BLaER1 (cell line): ENCODE measurements at regions not wholly inside any gene's neighbourhood (a gene's known extent, or its start where the extent isn't known, plus 50 kb on each side); places are given as distances from the start of the nearest gene placed in this dataset.

Experiments used
- H3K27ac ChIP-seq: shearing (Covaris generic); formaldehyde crosslinking; 2 replicates; pipeline ENCODE4 v1.8.1; 2022
- H3K27me3 ChIP-seq: shearing (Covaris generic); formaldehyde crosslinking; 2 replicates; pipeline ENCODE4 v1.8.1; 2022
- H3K36me3 ChIP-seq: shearing (Covaris generic); formaldehyde crosslinking; 2 replicates; pipeline ENCODE4 v1.8.1; 2022
- H3K4me1 ChIP-seq: shearing (Covaris generic); formaldehyde crosslinking; 2 replicates; pipeline ENCODE4 v1.8.1; 2022
- H3K4me2 ChIP-seq: shearing (Covaris generic); formaldehyde crosslinking; 2 replicates; pipeline ENCODE4 v1.8.1; 2022
- H3K4me3 ChIP-seq: shearing (Covaris generic); formaldehyde crosslinking; 2 replicates; pipeline ENCODE4 v1.8.1; 2022
- H3K9ac ChIP-seq: shearing (Covaris generic); formaldehyde crosslinking; 2 replicates; pipeline ENCODE4 v1.8.1; 2022
- H3K9me3 ChIP-seq: shearing (Covaris generic); formaldehyde crosslinking; 2 replicates; pipeline ENCODE4 v1.8.1; 2022
- H4K20me1 ChIP-seq: shearing (Covaris generic); formaldehyde crosslinking; 2 replicates; pipeline ENCODE4 v1.8.1; 2022
- Cebpa-rat ChIP-seq: shearing (Covaris generic); IDR thresholded peaks from 2 replicates; pipeline ENCODE4 v1.8.1; 2022

DNA sequence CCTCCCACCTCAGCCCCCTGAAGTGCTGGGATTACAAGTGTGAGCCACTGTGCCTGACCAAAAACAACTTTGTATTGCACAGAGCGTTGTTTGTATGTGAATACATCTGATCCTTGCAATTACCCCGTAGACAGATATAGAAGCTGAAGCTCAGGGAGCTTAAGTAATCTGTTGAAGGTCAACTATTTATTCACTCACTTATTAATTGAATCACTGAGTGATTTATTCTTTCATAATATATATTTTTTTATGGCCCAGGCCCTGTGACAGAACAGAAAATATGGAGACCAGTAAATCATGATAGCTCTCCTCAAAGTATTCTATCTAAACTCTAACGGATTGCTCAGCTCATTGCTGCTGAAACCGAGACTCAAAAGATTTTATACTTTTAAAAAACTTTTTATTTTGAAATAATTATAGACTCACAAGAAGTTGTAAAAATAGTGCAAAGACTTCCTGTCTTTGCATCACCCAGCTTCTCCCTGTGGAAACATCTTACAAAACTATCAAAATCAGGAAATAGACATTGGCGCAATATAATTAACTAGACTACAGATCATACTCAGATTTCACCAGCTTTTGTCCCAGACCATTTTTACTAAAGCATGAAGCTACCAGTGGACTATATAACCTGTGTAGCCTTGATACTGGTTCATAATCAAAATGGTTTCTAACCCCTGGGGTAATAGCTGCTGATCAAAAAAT lies 466.1 kb downstream of the PDCD6IP start:
- no peak overlapping the region for H3K9ac ChIP-seq

DNA sequence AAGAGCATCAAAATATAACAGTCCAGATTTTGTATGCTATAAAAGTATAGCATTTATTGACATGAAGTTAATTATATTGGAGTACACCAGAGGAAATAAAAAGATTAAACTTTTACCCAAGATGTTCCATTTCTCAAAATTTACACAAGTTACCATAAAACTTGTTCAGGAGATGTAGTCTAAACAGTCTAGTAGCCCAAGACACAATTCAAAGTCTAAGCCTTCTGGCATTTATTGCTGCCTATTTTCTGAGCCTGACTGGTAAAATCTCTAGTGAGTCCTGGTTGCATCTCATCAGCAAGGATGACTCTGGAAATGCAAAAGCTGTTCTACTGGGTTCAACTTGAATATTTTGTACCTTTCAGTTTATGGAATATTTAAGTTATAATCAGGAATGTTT lies 468.7 kb downstream of the PDCD6IP start:
- no peak overlapping the region for H3K27ac ChIP-seq

More for the DNA sequence above, 466.1 kb downstream of the PDCD6IP start:
- no peak for TF ChIP-seq Cebpa-rat
- Histone ChIP-seq H3K4me2 (peak overlapping the region; percentile 57), H4K20me1 (no peaks in the 10 kb centered on the region), H3K27me3 (no peaks in the 10 kb centered on the region), H3K4me1 (peaks cover 62% of the 10 kb centered on the region), H3K9me3 (no peaks in the 10 kb centered on the region), H3K27ac (no peak overlapping the region), H3K36me3 (no peaks in the 10 kb centered on the region), H3K4me3 (no peak overlapping the region)

GRCh38 chr3:34268032-34268709 lies 469.7 kb downstream of the PDCD6IP start:
- H3K4me2 ChIP-seq: peak overlapping the region; percentile 54
- H3K9me3 ChIP-seq: peaks cover 10% of the 10 kb centered on the region; the same call in 1 of the 2 replicates
- peaks cover 37% of the 10 kb centered on the region for H3K4me1 ChIP-seq
- H4K20me1 ChIP-seq: no peaks in the 10 kb centered on the region
- H3K36me3 ChIP-seq: no peaks in the 10 kb centered on the region
- H3K9ac ChIP-seq: no peak overlapping the region
- no peak overlapping the region for H3K27ac ChIP-seq
- TF ChIP-seq Cebpa-rat: no peak
- H3K4me3 ChIP-seq: no peak overlapping the region
- no peaks in the 10 kb centered on the region for H3K27me3 ChIP-seq

More for the DNA sequence above, 468.7 kb downstream of the PDCD6IP start:
- peaks cover 48% of the 10 kb centered on the region for H3K4me1 ChIP-seq
- H3K9me3 ChIP-seq: peaks cover 9% of the 10 kb centered on the region; the same call in 1 of the 2 replicates
- H4K20me1 ChIP-seq: no peaks in the 10 kb centered on the region
- H3K36me3 ChIP-seq: no peaks in the 10 kb centered on the region
- H3K9ac ChIP-seq: no peak overlapping the region
- H3K4me3 ChIP-seq: no peak overlapping the region
- H3K27me3 ChIP-seq: no peaks in the 10 kb centered on the region
- TF ChIP-seq Cebpa-rat: no peak
- H3K4me2 ChIP-seq: peak overlapping the region; percentile 54; the same call in 1 of the 2 replicates

DNA sequence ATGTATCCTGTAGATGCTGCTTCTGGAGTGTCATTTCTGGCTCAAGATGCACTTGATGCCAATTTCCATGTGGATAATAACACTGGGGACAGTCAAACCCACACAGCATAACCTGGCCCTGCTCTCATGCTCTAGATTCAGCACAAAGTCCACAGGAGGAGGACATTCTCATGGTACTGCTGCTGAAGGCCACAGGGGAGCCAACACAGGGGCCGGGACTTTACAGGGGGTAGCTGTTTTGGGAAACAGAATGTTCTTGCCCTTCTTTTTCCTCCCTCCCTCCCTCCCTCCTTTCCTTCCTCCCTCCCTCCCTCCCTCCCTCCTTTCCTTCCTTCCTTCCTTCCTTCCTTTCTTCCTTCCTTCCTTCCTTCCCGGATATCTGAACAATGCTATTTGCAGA lies 477.4 kb downstream of the PDCD6IP start:
- TF ChIP-seq Cebpa-rat: no peak
- Histone ChIP-seq H3K9ac (no peak overlapping the region), H3K36me3 (no peaks in the 10 kb centered on the region)

GRCh38 chr3:34276342-34276741 lies 477.9 kb downstream of the PDCD6IP start:
- no peaks in the 10 kb centered on the region for H3K36me3 ChIP-seq
- H3K4me3 ChIP-seq: no peak overlapping the region
- no peaks in the 10 kb centered on the region for H3K4me1 ChIP-seq
- H4K20me1 ChIP-seq: no peaks in the 10 kb centered on the region
- no peak for TF ChIP-seq Cebpa-rat
- peaks cover 8% of the 10 kb centered on the region; the same call in 1 of the 2 replicates for H3K9me3 ChIP-seq
- no peak overlapping the region for H3K27ac ChIP-seq
- no peaks in the 10 kb centered on the region for H3K27me3 ChIP-seq
- no peak overlapping the region for H3K4me2 ChIP-seq
- H3K9ac ChIP-seq: no peak overlapping the region

More for the DNA sequence above, 477.4 kb downstream of the PDCD6IP start:
- peaks cover 10% of the 10 kb centered on the region; the same call in 1 of the 2 replicates for H3K9me3 ChIP-seq
- no peak overlapping the region for H3K4me3 ChIP-seq
- no peaks in the 10 kb centered on the region for H3K27me3 ChIP-seq
- no peak overlapping the region for H3K27ac ChIP-seq
- H3K4me2 ChIP-seq: no peak overlapping the region
- H3K4me1 ChIP-seq: no peaks in the 10 kb centered on the region
- H4K20me1 ChIP-seq: no peaks in the 10 kb centered on the region

DNA sequence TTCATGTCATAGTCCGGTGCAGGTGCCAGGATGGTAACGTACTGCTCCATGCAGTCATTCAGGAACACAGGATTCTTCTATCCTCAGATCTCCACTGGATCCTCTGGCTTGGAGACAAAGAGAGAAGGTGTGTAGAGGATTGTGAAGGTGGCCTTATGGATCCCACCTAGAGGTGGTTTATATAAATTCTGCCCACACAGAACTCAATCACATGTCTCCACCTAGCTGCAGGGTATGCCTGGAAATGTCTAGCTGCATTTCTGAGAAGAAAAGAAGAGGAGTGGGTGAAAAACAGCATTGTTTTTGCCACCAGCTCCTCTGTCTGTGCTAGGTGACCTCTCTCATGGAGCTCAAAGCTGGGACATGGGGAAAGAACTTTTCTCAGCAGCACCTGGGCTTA lies 478.7 kb downstream of the PDCD6IP start:
- Histone ChIP-seq H3K4me3 (no peak overlapping the region), H3K27me3 (no peaks in the 10 kb centered on the region), H3K4me2 (no peak overlapping the region), H3K36me3 (no peaks in the 10 kb centered on the region), H3K4me1 (no peaks in the 10 kb centered on the region), H3K27ac (no peak overlapping the region), H3K9ac (no peak overlapping the region), H4K20me1 (no peaks in the 10 kb centered on the region), H3K9me3 (0 out of 2 replicates have a peak, but pooled peaks cover under 1% of the 10 kb centered on the region)
- TF ChIP-seq Cebpa-rat: no peak

DNA sequence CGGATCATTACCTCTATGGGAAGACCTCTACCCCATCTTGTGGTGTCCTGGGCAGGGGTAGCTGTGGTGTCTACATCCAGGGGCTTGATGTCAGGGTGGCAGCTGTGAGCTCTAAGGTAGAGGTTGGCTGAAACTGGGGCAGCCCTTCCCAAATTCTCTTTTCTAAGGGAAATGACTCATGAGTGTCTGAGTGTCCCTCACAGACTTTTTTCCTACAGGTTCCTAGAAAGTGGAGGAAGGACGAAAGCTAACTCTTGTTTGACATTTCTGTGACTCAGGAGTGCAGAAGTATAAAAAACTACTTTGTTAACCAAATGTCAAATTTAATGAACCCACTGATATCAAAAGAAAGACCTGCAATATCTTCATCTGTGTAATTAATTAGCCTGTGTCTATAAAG lies 481.5 kb downstream of the PDCD6IP start:
- H3K9me3 ChIP-seq: no peaks in the 10 kb centered on the region
- H3K4me3 ChIP-seq: no peak overlapping the region
- H3K4me1 ChIP-seq: no peaks in the 10 kb centered on the region
- no peaks in the 10 kb centered on the region for H3K36me3 ChIP-seq
- no peak for TF ChIP-seq Cebpa-rat
- H3K9ac ChIP-seq: no peak overlapping the region
- H3K4me2 ChIP-seq: no peak overlapping the region
- no peak overlapping the region for H3K27ac ChIP-seq
- no peaks in the 10 kb centered on the region for H4K20me1 ChIP-seq
- no peaks in the 10 kb centered on the region for H3K27me3 ChIP-seq

GRCh38 chr3:34283751-34284150 lies 485.3 kb downstream of the PDCD6IP start:
- no peak for TF ChIP-seq Cebpa-rat

DNA sequence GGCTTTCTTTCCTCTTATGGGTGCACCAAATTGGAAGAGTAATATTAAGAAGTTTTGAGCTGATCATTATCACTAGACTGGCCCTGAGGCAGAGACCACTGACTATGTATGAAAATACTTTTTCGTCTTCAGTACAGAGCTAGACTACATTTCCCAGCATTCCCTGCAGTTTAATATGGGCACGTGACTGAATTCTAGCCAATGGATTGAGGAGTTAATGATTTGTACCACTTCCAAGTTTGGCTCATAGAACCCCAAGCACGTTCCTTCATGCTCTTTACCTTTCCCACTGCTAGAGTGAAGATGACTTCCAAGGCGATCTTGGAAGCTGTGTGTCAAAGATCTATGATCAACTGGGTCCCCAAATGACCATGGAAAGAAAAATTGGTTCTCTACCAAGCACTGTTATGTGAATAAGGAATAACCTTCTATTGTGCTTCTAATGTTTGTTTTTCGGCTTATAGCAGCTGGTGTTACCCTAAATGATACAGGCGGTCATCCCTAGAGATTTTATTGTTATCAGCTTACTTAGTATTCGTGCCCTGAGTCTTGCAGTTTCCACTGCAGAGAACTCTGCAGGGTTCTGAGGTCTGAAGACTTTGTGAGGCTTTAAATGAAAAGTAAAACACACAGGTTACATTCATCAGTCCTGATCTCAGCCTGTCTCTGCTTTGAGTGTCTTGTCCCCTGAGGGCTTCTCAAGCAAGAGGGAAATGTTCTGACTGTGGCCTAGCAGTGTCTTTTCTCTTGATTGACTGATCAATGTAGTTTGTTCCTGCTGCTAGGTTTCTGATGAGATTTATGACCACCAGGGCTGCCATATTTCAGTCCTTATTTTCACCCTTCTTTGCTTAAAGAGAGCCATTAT lies 486.8 kb downstream of the PDCD6IP start:
- H3K9me3 ChIP-seq: no peaks in the 10 kb centered on the region
- H4K20me1 ChIP-seq: no peaks in the 10 kb centered on the region
- H3K4me2 ChIP-seq: no peak overlapping the region
- no peak overlapping the region for H3K27ac ChIP-seq
- no peak overlapping the region for H3K9ac ChIP-seq
- TF ChIP-seq Cebpa-rat: no peak
- H3K4me3 ChIP-seq: no peak overlapping the region
- peaks cover 10% of the 10 kb centered on the region; the same call in 1 of the 2 replicates for H3K4me1 ChIP-seq
- no peaks in the 10 kb centered on the region for H3K27me3 ChIP-seq
- H3K36me3 ChIP-seq: no peaks in the 10 kb centered on the region

More at GRCh38 chr3:34283751-34284150, 485.3 kb downstream of the PDCD6IP start:
- no peak overlapping the region for H3K27ac ChIP-seq
- no peak overlapping the region for H3K9ac ChIP-seq
- no peaks in the 10 kb centered on the region for H4K20me1 ChIP-seq
- H3K4me3 ChIP-seq: no peak overlapping the region
- H3K9me3 ChIP-seq: no peaks in the 10 kb centered on the region
- no peaks in the 10 kb centered on the region for H3K36me3 ChIP-seq
- no peaks in the 10 kb centered on the region for H3K27me3 ChIP-seq
- peaks cover 4% of the 10 kb centered on the region; the same call in 1 of the 2 replicates for H3K4me1 ChIP-seq
- no peak overlapping the region for H3K4me2 ChIP-seq
